Ovary (tissue), 3 donors: ENCODE measurements at regions not wholly inside any gene's neighbourhood (a gene's known extent, or its start where the extent isn't known, plus 50 kb on each side); places are given as distances from the start of the nearest gene placed in this dataset.
"Not testable (repeated sequence)": the region's sequence is repeated elsewhere in the genome, so short reads cannot be mapped to it uniquely, and the experiment has no call there.

Source experiments
- EP300 ChIP-seq: sonication (generic); formaldehyde crosslinking; IDR thresholded peaks from one replicate; pipeline ENCODE4 v1.6.1; 2017; ENCODE audit warnings: antibody characterized with exemption
- TF ChIP-seq, protein P1 (sequence below), 3 donors: fragments of 450-650 bp in 2 of 3; fragments of 200-600 bp in 1 of 3; IDR thresholded peaks; one replicate each; pipeline versions ENCODE4 v1.5.1 to v1.8.0; 2016 to 2022; ENCODE audit warnings: antibody characterized with exemption in 3 of 3, mild to moderate bottlenecking in 1 of 3
- donor health status: DM: no; HTN: no; CAD: no.

DNA sequence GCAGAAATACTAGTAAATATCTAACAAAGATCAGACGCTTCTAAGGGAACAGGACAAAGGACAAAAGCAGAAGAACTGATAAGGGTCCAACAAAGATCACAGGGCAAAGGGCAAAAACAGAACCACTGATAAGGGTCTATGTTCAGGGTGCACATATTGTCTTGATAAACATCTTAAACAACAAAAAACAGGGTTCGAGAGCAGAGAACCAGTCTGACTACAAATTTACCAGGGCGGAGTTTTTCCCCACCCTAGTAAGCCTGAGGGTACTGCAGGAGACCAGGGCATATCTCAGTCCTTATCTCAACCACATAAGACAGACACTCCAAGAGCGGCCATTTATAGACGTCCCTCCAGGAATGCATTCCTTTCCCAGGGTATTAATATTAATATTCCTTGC, 833.5 kb downstream of the BRINP3 start:
- TF ChIP-seq, protein P1, sequence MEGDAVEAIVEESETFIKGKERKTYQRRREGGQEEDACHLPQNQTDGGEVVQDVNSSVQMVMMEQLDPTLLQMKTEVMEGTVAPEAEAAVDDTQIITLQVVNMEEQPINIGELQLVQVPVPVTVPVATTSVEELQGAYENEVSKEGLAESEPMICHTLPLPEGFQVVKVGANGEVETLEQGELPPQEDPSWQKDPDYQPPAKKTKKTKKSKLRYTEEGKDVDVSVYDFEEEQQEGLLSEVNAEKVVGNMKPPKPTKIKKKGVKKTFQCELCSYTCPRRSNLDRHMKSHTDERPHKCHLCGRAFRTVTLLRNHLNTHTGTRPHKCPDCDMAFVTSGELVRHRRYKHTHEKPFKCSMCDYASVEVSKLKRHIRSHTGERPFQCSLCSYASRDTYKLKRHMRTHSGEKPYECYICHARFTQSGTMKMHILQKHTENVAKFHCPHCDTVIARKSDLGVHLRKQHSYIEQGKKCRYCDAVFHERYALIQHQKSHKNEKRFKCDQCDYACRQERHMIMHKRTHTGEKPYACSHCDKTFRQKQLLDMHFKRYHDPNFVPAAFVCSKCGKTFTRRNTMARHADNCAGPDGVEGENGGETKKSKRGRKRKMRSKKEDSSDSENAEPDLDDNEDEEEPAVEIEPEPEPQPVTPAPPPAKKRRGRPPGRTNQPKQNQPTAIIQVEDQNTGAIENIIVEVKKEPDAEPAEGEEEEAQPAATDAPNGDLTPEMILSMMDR (IDR thresholded peaks at IDR 0.05): not testable (repeated sequence)
- TF ChIP-seq EP300: not testable (repeated sequence)
